Omental fat pad (tissue), 3 donors: ENCODE measurements at regions not wholly inside any gene's neighbourhood (a gene's known extent, or its start where the extent isn't known, plus 50 kb on each side); places are given as distances from the start of the nearest gene placed in this dataset.

ENCODE experiments used
- ATAC-seq: fragments of 150-250 bp; one replicate; pipeline ENCODE4 v1.9.1; 2016; ENCODE audit warnings: mild to moderate bottlenecking, moderate library complexity; ENCODE audit not compliant: low FRiP score
- DNase-seq: peaks from one replicate; pipeline ENCODE4 v3.0.0-alpha.2; 2019; ENCODE audit warnings: low spot score
- TF ChIP-seq, protein P1 (sequence below), 3 donors: fragments of 450-650 bp; IDR thresholded peaks; one replicate each; pipeline ENCODE4 v1.5.1; 2016 to 2017; ENCODE audit warnings: antibody characterized with exemption in 3 of 3, mild to moderate bottlenecking in 3 of 3, moderate library complexity in 2 of 3

GRCh38 chr7:19623676-19624075 is 85.2 kb downstream of the POLR1F start:
- no peak for ATAC-seq
- TF ChIP-seq, protein P1, sequence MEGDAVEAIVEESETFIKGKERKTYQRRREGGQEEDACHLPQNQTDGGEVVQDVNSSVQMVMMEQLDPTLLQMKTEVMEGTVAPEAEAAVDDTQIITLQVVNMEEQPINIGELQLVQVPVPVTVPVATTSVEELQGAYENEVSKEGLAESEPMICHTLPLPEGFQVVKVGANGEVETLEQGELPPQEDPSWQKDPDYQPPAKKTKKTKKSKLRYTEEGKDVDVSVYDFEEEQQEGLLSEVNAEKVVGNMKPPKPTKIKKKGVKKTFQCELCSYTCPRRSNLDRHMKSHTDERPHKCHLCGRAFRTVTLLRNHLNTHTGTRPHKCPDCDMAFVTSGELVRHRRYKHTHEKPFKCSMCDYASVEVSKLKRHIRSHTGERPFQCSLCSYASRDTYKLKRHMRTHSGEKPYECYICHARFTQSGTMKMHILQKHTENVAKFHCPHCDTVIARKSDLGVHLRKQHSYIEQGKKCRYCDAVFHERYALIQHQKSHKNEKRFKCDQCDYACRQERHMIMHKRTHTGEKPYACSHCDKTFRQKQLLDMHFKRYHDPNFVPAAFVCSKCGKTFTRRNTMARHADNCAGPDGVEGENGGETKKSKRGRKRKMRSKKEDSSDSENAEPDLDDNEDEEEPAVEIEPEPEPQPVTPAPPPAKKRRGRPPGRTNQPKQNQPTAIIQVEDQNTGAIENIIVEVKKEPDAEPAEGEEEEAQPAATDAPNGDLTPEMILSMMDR (IDR thresholded peaks at IDR 0.05) = no peak
- DNase-seq = no peak

DNA sequence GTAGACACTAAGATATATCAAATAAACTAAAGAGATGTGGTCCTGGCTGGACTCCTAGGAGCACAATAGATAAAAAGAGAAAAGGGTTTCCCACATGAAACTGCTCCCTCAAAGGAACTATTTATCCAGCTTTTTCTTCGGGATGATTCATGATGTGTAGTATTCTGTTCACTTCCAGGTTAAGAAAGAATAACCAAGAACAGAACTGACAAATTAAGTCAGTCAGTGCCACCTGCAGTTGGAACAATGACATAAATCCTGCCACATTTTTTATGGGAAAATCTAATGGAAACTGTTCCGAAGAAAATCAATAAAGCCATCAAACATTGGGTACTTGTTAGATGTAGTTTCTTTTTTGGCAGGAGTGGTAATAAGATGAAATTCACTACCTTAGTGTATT is 87.1 kb downstream of the POLR1F start:
- TF ChIP-seq, protein P1 (IDR thresholded peaks at IDR 0.05) = no peak
- ATAC-seq (no peak), DNase-seq (no peak)

DNA sequence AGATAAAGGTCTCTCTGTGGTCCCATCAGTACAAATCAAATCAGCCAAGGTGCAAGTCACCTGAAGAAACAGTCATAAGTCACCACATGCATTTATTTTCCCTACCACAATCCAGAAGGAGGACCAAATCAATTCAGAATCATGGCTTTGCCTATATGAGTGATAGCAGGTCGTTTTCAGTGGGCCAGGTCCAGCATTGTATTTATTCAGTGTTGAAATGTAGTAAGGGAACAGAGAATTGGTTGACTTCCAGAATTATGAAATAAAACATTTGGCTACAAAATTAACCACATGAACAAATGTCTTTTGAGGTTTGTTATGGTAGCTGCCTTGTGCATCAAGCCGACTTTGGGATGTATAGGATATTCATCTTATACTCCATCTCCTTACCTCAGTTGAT is 88.4 kb downstream of the POLR1F start:
- ATAC-seq = no peak
- TF ChIP-seq, protein P1 (IDR thresholded peaks at IDR 0.05) = no peak

DNA sequence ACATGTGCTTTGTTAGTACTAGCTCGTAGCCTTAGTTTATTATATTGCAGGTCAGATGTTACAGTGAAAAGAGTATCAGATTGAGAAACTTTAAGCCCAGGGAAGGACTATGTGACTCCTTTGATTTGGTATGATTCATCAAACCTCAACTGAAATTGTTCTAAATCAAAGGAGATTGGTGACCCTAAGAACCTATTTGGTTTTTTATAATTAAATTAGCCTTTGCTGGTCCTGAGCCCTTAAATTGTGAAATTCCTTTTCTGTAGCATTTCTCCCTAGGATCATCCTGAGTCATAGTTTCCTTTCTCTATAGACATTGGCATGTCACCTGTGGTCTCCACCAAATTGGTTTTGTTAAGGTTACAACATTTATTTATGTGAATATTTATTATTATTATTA is 89.7 kb downstream of the POLR1F start:
- ATAC-seq (no peak), DNase-seq (no peak)

More for the DNA sequence above, 88.4 kb downstream of the POLR1F start:
- no peak for DNase-seq

DNA sequence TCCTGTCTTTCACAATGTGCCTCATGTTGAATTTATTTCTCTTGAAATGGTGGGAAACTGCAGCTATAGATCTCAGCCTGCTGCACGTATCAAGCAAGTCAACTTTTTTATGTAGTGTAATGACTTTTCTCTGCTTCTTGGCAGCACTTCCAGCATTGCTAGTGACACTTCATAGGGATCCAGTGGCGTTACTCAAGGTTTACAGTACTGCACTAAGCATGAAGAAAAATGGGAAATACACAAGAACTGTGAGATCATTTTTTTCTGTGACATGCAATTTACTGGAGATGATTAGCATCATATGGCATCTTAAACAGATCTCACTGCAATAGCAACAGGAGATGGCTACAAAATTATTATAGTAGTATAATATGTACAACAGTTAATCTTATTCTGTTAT is 90.9 kb downstream of the POLR1F start:
- TF ChIP-seq, protein P1 (IDR thresholded peaks at IDR 0.05) = no peak
- ATAC-seq = no peak
- DNase-seq = no peak

More for the DNA sequence above, 89.7 kb downstream of the POLR1F start:
- TF ChIP-seq, protein P1 (IDR thresholded peaks at IDR 0.05) = no peak

DNA sequence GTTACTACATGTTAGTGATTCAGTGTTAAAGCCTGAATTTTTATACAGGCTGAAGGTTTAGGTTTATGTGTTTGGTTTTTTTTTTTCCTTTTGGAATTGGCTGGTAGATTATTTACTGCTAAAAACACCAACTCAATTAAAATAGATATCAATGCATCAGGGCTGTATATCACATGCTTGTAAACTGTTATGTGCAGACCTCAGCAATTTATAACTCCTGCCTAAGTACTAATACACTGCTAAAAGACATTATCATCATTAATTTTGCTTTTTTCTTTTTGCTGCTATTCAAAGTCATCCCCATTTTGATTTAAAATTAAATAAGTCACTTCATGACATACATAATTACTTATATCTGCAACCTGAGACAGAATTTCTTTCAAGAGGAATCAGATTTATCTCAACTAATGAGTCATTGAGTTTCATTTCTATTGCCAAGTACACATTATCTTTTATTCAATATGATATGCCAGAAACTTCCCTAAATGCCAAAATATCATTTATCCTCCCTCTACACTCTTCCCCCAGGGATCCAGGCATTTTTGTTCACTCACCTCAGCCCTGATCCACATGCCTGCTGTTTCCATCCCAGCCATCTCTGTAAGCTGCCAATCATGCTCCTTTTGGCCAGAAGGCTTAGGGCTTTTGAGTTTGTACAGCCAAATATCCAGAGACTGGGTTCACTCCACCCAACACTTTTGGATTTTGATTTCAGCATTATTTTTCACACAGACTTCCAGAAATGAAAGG is 98.5 kb downstream of the POLR1F start:
- TF ChIP-seq, protein P1 (IDR thresholded peaks at IDR 0.05) = no peak
- ATAC-seq = peak; percentile 86

DNA sequence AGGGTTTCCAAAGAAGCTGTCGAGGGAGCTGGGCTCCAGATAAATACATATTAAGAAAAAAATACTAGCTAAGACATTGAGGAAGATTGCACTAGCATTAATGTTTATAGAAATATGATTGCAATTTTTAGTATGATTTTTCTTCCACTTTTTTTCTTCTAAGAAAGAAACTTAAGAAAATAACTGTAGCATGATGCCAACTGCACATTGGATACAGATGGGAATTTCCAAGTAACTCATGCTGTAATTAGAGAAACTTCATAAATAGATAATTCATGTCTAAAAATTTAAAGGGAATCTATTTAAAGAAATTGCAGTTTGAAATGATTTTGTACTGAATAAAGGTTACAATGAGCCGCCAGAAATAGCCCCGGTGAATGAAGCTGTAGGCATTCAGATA is 119.4 kb downstream of the POLR1F start:
- TF ChIP-seq, protein P1 (IDR thresholded peaks at IDR 0.05) = no peak
- ATAC-seq (no peak), DNase-seq (no peak)

More for the DNA sequence above, 98.5 kb downstream of the POLR1F start:
- no peak for DNase-seq
